Central memory CD8-positive, alpha-beta T cell (primary cell): ENCODE measurements at regions not wholly inside any gene's neighbourhood (a gene's known extent, or its start where the extent isn't known, plus 50 kb on each side); places are given as distances from the start of the nearest gene placed in this dataset.

Experiments used
- ATAC-seq: fragments of 150-1000 bp; cut with Tn5 transposase; replicated peaks from 2 replicates; pipeline ENCODE4 v1.10.0; 2022; ENCODE audit warnings: mild to moderate bottlenecking, moderate FRiP score, moderate number of reproducible peaks; ENCODE audit not compliant: poor library complexity, severe bottlenecking; ENCODE audit errors: extremely low read depth
- DNase-seq, 2 donors: peaks; one replicate each; pipeline ENCODE4 v3.0.0; 2021; ENCODE audit warnings: low spot score in 2 of 2
- H3K27ac Mint-ChIP-seq: one replicate; pipeline ENCODE4 v1.8.0; 2022; ENCODE audit warnings: low read depth, mild to moderate bottlenecking, moderate library complexity, mixed read lengths
- H3K27me3 Mint-ChIP-seq: one replicate; pipeline ENCODE4 v1.8.0; 2022; ENCODE audit warnings: mixed read lengths
- H3K36me3 Mint-ChIP-seq: one replicate; pipeline ENCODE4 v1.8.0; 2022; ENCODE audit warnings: mild to moderate bottlenecking, moderate library complexity, mixed read lengths; ENCODE audit not compliant: insufficient read depth
- H3K4me1 Mint-ChIP-seq: one replicate; pipeline ENCODE4 v1.8.0; 2022; ENCODE audit warnings: mixed read lengths
- H3K4me3 Mint-ChIP-seq: one replicate; pipeline ENCODE4 v1.8.0; 2022; ENCODE audit warnings: mild to moderate bottlenecking, moderate library complexity, mixed read lengths
- H3K9me3 Mint-ChIP-seq: one replicate; pipeline ENCODE4 v1.8.0; 2022; ENCODE audit warnings: mixed read lengths

DNA sequence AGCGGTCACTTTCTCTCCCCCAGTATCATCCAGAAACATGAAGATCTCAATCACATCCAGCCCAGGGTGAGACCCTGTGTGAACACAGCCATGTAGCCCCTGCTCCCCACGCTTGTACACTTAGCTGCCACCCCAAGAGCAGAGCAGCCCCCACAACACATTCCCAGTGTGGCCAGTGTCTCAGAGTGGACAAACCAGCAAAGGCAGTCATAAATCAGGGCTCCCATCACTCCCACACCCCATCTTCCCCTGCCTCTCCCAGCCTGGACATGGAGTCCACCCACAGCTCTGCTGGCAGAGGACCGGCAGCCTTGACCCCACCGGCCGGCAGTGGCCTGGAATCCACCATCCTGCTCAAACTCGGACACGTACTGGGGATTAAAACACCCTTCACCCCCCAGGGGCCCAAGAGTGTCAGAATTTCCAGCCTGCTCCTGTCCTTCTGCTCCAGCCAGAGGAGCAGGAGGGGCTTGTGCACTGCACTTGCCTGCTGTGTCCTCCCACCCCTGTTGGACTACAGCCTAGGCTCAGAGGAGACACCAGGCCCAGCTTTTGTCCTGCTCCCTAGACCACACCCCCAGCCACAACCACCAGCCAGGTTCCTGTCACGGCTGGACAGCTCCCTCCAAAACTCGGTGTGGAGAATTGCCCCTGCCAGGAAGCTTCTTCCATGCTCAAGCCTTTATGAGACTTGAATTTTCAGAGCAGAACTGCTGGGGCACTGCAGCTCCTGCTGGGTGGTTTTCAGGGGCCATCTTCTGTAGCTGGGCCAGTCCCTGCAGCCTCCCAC is 206.1 kb downstream of the SMAD2 start:
- ATAC-seq (no peak), DNase-seq (no peak)
- H3K9me3 Mint-ChIP-seq = no peaks in the 10 kb centered on the region
- H3K27me3 Mint-ChIP-seq = peaks cover 15% of the 10 kb centered on the region
- no peaks in the 10 kb centered on the region for H3K4me1 Mint-ChIP-seq
- H3K4me3 Mint-ChIP-seq = no peak overlapping the region
- no peak overlapping the region for H3K27ac Mint-ChIP-seq
- no peaks in the 10 kb centered on the region for H3K36me3 Mint-ChIP-seq

- DNase-seq = no peak
These were observed 208.6 kb downstream of the SMAD2 start for GRCh38 chr18:47721876-47722275.

GRCh38 chr18:47720741-47721140 is 209.7 kb downstream of the SMAD2 start:
- Mint-ChIP-seq H3K4me1 (no peaks in the 10 kb centered on the region), H3K27me3 (peaks cover 10% of the 10 kb centered on the region), H3K9me3 (no peaks in the 10 kb centered on the region), H3K4me3 (no peak overlapping the region), H3K27ac (no peak overlapping the region), H3K36me3 (no peaks in the 10 kb centered on the region)
- DNase-seq (no peak), ATAC-seq (no peak)

More at GRCh38 chr18:47721876-47722275, 208.6 kb downstream of the SMAD2 start:
- Mint-ChIP-seq H3K27ac (no peak overlapping the region), H3K27me3 (peaks cover 10% of the 10 kb centered on the region), H3K9me3 (no peaks in the 10 kb centered on the region), H3K4me3 (no peak overlapping the region), H3K4me1 (no peaks in the 10 kb centered on the region), H3K36me3 (no peaks in the 10 kb centered on the region)
- ATAC-seq = no peak

DNA sequence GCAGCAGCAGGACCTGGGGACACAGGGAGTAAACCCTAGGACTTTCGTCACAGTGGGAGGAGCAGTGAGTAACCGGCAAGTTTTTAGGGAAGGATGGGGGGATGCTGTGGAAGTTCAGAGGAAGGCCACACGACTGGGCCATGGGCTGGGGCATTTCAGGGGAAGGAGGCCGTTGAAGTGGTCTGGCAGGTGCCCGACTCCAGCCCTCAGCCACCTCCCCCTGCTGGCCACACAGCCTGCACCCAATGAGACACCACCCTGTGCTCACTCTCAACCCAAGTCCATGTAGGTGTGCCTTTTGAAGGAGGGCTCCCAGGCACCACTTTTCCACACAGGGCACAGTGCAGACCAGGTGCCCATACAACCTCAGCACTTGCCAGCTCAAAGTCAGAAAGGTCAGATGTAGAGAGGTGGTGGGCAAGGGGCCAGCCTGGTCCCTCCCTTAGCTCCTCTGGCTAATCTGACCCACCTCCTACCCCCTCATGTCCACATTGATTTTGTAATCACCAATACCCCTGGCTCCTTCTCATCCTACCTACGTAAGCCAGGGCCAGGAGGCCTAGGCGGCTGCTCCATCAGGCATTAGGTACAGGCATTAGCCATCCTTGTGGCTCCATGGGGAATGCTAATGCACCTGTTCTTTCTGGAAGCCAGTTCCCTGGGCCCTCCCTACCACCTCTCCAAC is 211.2 kb downstream of the SMAD2 start:
- ATAC-seq (no peak), DNase-seq (no peak)
- H3K36me3 Mint-ChIP-seq = peaks cover 3% of the 10 kb centered on the region
- peaks cover 10% of the 10 kb centered on the region for H3K27me3 Mint-ChIP-seq
- H3K4me1 Mint-ChIP-seq = no peaks in the 10 kb centered on the region
- H3K27ac Mint-ChIP-seq = no peak overlapping the region
- no peak overlapping the region for H3K4me3 Mint-ChIP-seq
- H3K9me3 Mint-ChIP-seq = no peaks in the 10 kb centered on the region

GRCh38 chr18:47718646-47719045 is 211.8 kb downstream of the SMAD2 start:
- Mint-ChIP-seq H3K27ac (no peak overlapping the region), H3K27me3 (peaks cover 8% of the 10 kb centered on the region), H3K36me3 (peaks cover 3% of the 10 kb centered on the region), H3K9me3 (no peaks in the 10 kb centered on the region), H3K4me1 (no peaks in the 10 kb centered on the region), H3K4me3 (no peak overlapping the region)
- no peak for ATAC-seq
- no peak for DNase-seq

GRCh38 chr18:47717257-47717656 is 213.2 kb downstream of the SMAD2 start:
- no peaks in the 10 kb centered on the region for H3K27me3 Mint-ChIP-seq
- no peak overlapping the region for H3K4me3 Mint-ChIP-seq
- H3K4me1 Mint-ChIP-seq = no peaks in the 10 kb centered on the region
- ATAC-seq (no peak), DNase-seq (no peak)
- no peaks in the 10 kb centered on the region for H3K9me3 Mint-ChIP-seq
- H3K36me3 Mint-ChIP-seq = peaks cover 3% of the 10 kb centered on the region
- no peak overlapping the region for H3K27ac Mint-ChIP-seq

DNA sequence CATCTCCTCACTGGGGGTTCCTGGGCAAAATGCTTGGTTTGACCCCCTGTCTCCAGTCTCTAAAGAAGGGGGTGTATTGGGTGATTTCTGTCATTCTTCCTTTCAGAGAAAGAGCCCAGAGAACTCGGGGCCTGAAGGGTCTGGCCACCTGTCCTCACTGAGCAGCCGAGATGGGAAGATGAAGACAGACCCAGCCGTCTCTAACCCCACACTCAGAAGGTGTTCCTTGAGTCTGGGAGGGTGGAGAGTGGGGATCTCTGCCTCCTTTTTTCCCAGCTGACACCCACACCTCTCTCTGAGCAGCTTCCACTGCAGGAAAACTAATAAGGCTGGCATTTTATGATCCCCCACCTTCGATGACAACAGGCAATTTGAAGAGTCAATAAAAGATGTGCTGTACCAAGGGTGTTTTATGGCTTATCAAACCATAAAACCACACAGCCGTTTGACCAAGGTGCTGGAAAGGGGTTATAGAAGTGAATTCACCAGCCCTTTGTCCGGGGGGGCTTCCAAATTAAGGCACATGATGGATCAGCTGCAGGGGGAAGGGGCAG is 213.8 kb downstream of the SMAD2 start:
- no peak overlapping the region for H3K27ac Mint-ChIP-seq
- ATAC-seq (no peak), DNase-seq (no peak)
- no peaks in the 10 kb centered on the region for H3K9me3 Mint-ChIP-seq
- H3K4me3 Mint-ChIP-seq = no peak overlapping the region
- no peaks in the 10 kb centered on the region for H3K27me3 Mint-ChIP-seq
- no peaks in the 10 kb centered on the region for H3K4me1 Mint-ChIP-seq
- H3K36me3 Mint-ChIP-seq = peaks cover 3% of the 10 kb centered on the region

GRCh38 chr18:47710451-47710850 is 220.0 kb downstream of the SMAD2 start:
- no peak overlapping the region for H3K4me3 Mint-ChIP-seq
- H3K36me3 Mint-ChIP-seq = peaks cover 3% of the 10 kb centered on the region
- no peaks in the 10 kb centered on the region for H3K4me1 Mint-ChIP-seq
- DNase-seq = no peak
- no peak overlapping the region for H3K27ac Mint-ChIP-seq
- ATAC-seq = no peak
- peaks cover 10% of the 10 kb centered on the region for H3K27me3 Mint-ChIP-seq
- no peaks in the 10 kb centered on the region for H3K9me3 Mint-ChIP-seq

- H3K4me1 Mint-ChIP-seq = no peaks in the 10 kb centered on the region
- DNase-seq = no peak
- H3K27ac Mint-ChIP-seq = no peak overlapping the region
- peaks cover 14% of the 10 kb centered on the region for H3K27me3 Mint-ChIP-seq
- H3K36me3 Mint-ChIP-seq = peaks cover 1% of the 10 kb centered on the region
- no peaks in the 10 kb centered on the region for H3K9me3 Mint-ChIP-seq
- no peak overlapping the region for H3K4me3 Mint-ChIP-seq
- ATAC-seq = no peak
These were observed 220.9 kb downstream of the SMAD2 start for GRCh38 chr18:47709556-47709955.

DNA sequence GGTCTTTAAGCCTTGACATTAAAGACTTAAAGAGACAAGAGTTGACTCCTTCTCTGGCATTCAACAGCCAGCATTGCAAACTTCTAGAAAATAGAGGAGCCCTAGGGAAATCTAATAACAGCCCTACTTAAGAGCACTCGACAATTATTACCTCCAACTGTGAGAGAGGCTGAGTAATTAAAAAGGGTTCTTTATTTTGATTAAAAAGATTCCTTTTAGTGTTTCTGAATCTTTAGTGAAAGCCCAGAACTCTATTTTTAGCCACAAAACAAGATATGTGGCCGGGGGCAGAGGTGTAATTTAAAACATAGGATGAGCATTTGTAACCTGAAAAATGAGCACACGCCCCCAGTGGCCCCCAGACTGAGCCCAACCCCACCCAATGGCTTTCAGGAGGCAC is 222.3 kb downstream of the SMAD2 start:
- ATAC-seq (no peak), DNase-seq (no peak)
- Mint-ChIP-seq H3K27me3 (peaks cover 28% of the 10 kb centered on the region), H3K4me3 (no peak overlapping the region), H3K4me1 (no peaks in the 10 kb centered on the region), H3K9me3 (no peaks in the 10 kb centered on the region), H3K36me3 (no peaks in the 10 kb centered on the region), H3K27ac (no peak overlapping the region)

GRCh38 chr18:47701134-47701533 is 229.3 kb downstream of the SMAD2 start:
- no peaks in the 10 kb centered on the region for H3K9me3 Mint-ChIP-seq
- DNase-seq = no peak
- H3K27ac Mint-ChIP-seq = no peak overlapping the region
- ATAC-seq = no peak
- H3K4me1 Mint-ChIP-seq = no peaks in the 10 kb centered on the region
- H3K4me3 Mint-ChIP-seq = no peak overlapping the region
- peaks cover 65% of the 10 kb centered on the region for H3K27me3 Mint-ChIP-seq
- H3K36me3 Mint-ChIP-seq = no peaks in the 10 kb centered on the region

- Mint-ChIP-seq H3K4me3 (no peak overlapping the region), H3K27ac (no peak overlapping the region), H3K36me3 (no peaks in the 10 kb centered on the region), H3K4me1 (no peaks in the 10 kb centered on the region), H3K27me3 (peaks cover 60% of the 10 kb centered on the region), H3K9me3 (no peaks in the 10 kb centered on the region)
- no peak for DNase-seq
- ATAC-seq = no peak
These were observed 233.6 kb downstream of the SMAD2 start for GRCh38 chr18:47696870-47697269.

- Mint-ChIP-seq H3K4me3 (no peak overlapping the region), H3K27me3 (peaks cover 37% of the 10 kb centered on the region), H3K36me3 (no peaks in the 10 kb centered on the region), H3K4me1 (no peaks in the 10 kb centered on the region), H3K27ac (no peak overlapping the region), H3K9me3 (no peaks in the 10 kb centered on the region)
- DNase-seq (no peak), ATAC-seq (no peak)
These were observed 238.8 kb downstream of the SMAD2 start for GRCh38 chr18:47691611-47692010.
